Fibroblast of mammary gland (primary cell): ENCODE measurements at regions not wholly inside any gene's neighbourhood (a gene's known extent, or its start where the extent isn't known, plus 50 kb on each side); places are given as distances from the start of the nearest gene placed in this dataset.

Experiments
- DNase-seq: peaks from one replicate; pipeline ENCODE4 v3.0.0-alpha.2; 2010; ENCODE audit warnings: low read depth
- H3K4me3 ChIP-seq: 2 replicates; pipeline ENCODE4 v1.5.1; 2011; ENCODE audit warnings: low read depth, mild to moderate bottlenecking, low read length, moderate library complexity; ENCODE audit not compliant: control insufficient read depth
- TF ChIP-seq, protein P1 (sequence below): conservative IDR thresholded peaks from 2 replicates; pipeline ENCODE4 v1.5.1; 2011; ENCODE audit warnings: low read depth, low read length, inconsistent platforms; ENCODE audit not compliant: control insufficient read depth, insufficient read depth

DNA sequence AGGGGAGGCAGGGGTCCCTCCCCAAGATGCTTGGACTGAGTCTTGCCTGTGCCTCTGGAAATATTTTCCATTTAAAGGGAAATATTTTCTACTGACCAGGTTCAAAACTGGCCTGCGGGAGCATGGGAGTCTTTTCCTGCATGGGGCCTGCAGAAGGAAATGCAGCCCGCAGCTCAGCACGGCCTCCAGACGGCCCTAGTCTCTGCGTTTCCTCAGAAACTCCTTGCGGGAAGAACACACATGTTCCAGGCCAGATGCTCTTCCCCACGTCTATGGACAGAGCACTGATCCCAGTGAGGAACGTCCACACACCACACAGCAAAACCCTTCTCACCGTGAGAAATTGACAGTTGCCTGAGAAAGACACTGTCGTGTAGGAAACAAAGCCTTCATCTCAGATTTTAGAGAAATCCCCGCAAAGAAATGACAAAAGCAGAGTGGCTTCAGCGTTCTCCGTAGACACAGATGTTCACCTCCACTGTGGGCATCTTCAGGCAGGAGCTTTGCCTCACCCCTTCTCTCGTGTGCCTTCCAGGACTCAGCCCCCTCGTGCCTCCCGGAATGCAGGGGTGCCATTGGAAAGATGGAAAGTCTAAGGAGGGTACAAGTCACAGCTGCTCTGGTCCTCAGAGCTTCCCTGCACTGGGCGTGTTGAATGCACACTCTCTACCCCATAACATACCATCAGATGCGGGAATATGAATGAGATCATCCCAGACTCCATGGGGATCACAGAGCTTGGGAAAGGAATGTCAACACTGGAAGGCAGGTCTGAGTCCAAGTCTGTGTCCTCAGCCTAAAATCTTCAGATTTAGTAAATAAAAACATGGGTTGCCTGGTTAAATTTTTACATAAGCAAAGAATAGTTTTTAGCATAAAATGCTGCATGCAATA lies 438.7 kb upstream of the SALL3 start:
- DNase-seq, result no peak
- no peak overlapping the region for H3K4me3 ChIP-seq

DNA sequence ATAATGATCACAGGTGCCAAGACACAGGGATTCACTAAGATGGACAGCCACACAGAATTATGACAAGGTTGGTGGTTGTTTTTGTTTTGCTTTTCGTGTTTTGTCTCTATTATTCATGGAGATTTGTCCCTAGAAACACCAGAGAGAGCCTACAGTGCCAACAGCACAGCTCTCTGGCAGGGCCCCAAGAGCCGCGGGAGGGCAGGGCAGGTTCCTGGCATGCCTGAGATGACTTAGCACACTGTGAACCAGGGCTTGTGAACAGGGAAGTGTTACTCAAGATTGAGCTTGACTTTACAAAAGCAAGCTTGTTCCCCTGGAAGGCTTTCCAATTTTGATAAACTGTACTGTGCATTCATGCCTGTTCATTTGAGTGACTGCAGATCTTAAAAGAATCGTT lies 437.4 kb upstream of the SALL3 start:
- H3K4me3 ChIP-seq, result no peak overlapping the region
- DNase-seq, result no peak
- TF ChIP-seq, protein P1, sequence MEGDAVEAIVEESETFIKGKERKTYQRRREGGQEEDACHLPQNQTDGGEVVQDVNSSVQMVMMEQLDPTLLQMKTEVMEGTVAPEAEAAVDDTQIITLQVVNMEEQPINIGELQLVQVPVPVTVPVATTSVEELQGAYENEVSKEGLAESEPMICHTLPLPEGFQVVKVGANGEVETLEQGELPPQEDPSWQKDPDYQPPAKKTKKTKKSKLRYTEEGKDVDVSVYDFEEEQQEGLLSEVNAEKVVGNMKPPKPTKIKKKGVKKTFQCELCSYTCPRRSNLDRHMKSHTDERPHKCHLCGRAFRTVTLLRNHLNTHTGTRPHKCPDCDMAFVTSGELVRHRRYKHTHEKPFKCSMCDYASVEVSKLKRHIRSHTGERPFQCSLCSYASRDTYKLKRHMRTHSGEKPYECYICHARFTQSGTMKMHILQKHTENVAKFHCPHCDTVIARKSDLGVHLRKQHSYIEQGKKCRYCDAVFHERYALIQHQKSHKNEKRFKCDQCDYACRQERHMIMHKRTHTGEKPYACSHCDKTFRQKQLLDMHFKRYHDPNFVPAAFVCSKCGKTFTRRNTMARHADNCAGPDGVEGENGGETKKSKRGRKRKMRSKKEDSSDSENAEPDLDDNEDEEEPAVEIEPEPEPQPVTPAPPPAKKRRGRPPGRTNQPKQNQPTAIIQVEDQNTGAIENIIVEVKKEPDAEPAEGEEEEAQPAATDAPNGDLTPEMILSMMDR, result no peak

More for the DNA sequence above, 438.7 kb upstream of the SALL3 start:
- TF ChIP-seq, protein P1, result no peak

DNA sequence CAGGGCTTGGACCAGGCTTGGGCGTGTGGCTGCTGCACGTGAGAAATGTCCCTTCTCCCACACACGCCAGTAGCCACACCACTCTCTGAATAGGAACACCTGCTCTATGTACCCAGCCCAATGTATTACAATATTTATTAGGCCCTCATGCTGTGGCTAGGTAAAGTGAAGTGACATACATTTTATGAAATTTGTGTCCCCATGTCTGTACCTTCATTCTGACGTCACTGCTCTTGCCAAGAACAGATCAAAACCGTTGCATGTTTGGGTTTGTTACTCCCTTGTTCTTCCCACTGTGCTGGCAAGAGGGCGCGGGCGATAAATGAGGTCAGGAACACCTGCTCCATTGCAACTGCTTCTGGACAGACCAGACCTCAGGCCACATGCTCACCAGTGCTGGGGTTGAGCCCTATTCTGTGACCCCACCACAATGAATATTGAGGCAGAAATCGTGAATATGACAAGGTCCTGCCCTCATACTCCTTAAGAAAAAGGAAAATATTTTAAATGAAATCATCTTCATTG lies 436.4 kb upstream of the SALL3 start:
- no peak for DNase-seq
- H3K4me3 ChIP-seq, result no peak overlapping the region
- TF ChIP-seq, protein P1, result no peak

DNA sequence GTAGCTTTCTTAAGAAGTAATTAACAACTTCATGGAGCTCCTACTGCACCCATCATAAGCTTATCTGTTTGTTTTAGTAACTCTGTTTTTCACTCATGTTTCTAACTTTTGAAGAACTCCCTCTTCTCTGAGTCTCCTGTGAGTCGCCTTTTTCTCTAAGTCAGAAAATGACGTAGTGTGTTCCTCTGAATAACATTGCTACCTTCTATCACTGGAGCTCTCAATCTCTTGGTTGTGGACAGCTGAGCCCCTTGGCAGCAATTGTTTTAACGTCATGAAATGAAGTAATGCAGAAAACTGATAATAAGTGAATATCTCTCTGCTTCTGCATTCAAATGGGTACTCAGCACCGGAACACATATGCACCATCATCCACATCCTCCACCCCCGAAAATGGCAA lies 433.3 kb upstream of the SALL3 start:
- no peak for DNase-seq
- no peak overlapping the region for H3K4me3 ChIP-seq
- TF ChIP-seq, protein P1, result no peak

DNA sequence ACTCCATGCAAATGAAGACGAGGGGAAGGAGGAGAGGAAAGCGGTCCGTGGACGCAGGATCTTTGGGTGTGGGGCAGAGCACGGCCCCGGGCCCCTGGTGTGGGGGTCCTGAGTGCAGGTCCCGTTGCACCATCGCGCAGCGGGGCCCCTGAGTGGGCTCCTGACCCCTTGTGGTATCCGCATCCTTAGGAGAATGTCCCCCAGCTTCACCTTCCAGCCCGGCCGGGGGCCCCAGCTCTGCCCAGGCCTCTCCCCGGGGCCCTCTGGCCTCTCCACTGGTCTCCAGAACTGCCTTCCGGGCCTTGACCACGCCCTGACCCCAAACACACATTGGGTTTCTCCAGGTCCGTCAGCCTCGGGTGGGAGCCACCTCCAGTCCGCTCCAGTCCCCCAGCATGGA lies 431.8 kb upstream of the SALL3 start:
- no peak for DNase-seq
- no peak overlapping the region for H3K4me3 ChIP-seq
- TF ChIP-seq, protein P1, result no peak

DNA sequence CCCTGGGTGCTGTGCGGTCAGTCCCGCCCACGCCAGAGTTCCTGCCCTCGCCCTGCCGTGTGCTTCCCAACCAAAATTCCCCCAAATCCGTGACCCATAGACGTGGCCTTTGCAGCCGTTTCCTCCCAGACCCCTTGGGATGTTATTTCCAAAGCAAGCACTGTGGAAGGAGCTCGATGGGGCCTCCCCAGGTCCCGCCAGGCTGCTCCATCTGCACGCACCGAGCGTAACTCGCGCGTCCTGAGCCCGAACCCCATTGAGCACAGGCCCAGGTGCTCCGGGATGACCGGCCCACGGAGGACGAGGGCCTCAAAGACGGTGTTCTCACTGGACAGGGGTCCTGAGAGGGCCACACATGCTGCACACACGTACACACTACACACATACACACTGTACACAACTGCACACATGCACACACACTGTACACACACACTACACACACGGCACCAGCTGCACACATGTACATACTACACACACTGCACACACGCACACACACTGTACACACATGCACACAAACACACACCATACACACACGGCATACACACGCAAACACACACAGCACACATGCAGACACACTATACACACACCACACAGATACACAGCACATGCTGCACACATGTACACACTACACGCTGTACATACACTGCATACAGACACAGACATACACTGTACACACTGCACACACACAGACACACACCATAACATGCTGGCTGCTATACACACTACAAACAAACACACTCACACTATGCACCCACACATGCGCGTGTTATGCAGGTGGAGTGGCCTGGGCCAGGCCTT lies 431.2 kb upstream of the SALL3 start:
- no peak for DNase-seq
- no peak overlapping the region for H3K4me3 ChIP-seq
- TF ChIP-seq, protein P1, result no peak
